ENCODE measurements at regions not wholly inside any gene's neighbourhood (a gene's known extent, or its start where the extent isn't known, plus 50 kb on each side); places are given as distances from the start of the nearest gene placed in this dataset.

- no peaks in the 10 kb centered on the region for H3K9me3 ChIP-seq (ENCODE audit: control insufficient read depth in 4 of 4, low read length in 3 of 4)
- no peak for TF ChIP-seq ATF3 (IDR thresholded peaks at IDR 0.05)
- peaks cover 0 to 6% (median 2%) of the 10 kb centered on the region in 4 donors for H3K4me1 ChIP-seq (ENCODE audit: control insufficient read depth in 4 of 4, insufficient read depth in 4 of 4, low read length in 3 of 4)
- DNase-seq (ENCODE audit: low spot score), result no peak
- no peak overlapping the region for H3K4me3 ChIP-seq (ENCODE audit: low read depth in 1 of 3, low read length in 3 of 3)
- H3K9ac ChIP-seq (ENCODE audit: low read depth in 1 of 2, low read length in 2 of 2), result no peak overlapping the region
- H3K27ac ChIP-seq (ENCODE audit: low read depth in 1 of 2, low read length in 2 of 2), result no peak overlapping the region
- H3K27me3 ChIP-seq (ENCODE audit: control insufficient read depth in 4 of 4, insufficient read depth in 4 of 4, low read length in 3 of 4), result no peaks in the 10 kb centered on the region
- H3K36me3 ChIP-seq (ENCODE audit: control insufficient read depth in 4 of 4, insufficient read depth in 3 of 4, low read depth in 1 of 4, low read length in 3 of 4), result no peaks in the 10 kb centered on the region
- WGBS, result 93% methylated on average over 1 of the region's 1 CpG
Observed at GRCh38 chr6:154595538-154595937, 85.1 kb upstream of the CNKSR3 start.

GRCh38 chr6:154596009-154596408 is 85.5 kb upstream of the CNKSR3 start:
- no peak overlapping the region for H3K9ac ChIP-seq (ENCODE audit: low read depth in 1 of 2, low read length in 2 of 2)
- no peak overlapping the region for H3K4me3 ChIP-seq (ENCODE audit: low read depth in 1 of 3, low read length in 3 of 3)
- DNase-seq (ENCODE audit: low spot score), result no peak
- no peak overlapping the region for H3K27ac ChIP-seq (ENCODE audit: low read depth in 1 of 2, low read length in 2 of 2)
- no peak for TF ChIP-seq RXRA (IDR thresholded peaks at IDR 0.05)
- TF ChIP-seq RAD21 (IDR thresholded peaks at IDR 0.05), result no peak
- TF ChIP-seq JUND (IDR thresholded peaks at IDR 0.05), result no peak
- TF ChIP-seq HNF4G (IDR thresholded peaks at IDR 0.05), result no peak
- no peak for TF ChIP-seq YY1 (IDR thresholded peaks at IDR 0.05)
- TF ChIP-seq NR2F2 (IDR thresholded peaks at IDR 0.05), result no peak
- TF ChIP-seq CTCF (IDR thresholded peaks at IDR 0.05; ENCODE audit: low read depth, low read length, missing input control), result no peak
- TF ChIP-seq TAF1 (conservative IDR thresholded peaks at IDR 0.05), result no peak
- no peak for TF ChIP-seq ATF3 (IDR thresholded peaks at IDR 0.05)
- no peak for TF ChIP-seq EGR1 (IDR thresholded peaks at IDR 0.05; ENCODE audit: low read depth in 2 of 2)
- TF ChIP-seq SP1 (IDR thresholded peaks at IDR 0.05), result no peak
- TF ChIP-seq ZBTB33 (IDR thresholded peaks at IDR 0.05), result no peak
- TF ChIP-seq FOXA1 (IDR thresholded peaks at IDR 0.05), result no peak
- no peak for TF ChIP-seq REST (IDR thresholded peaks at IDR 0.05)
- no peak for TF ChIP-seq MAX (IDR thresholded peaks at IDR 0.05)
- TF ChIP-seq GABPA (IDR thresholded peaks at IDR 0.05 in 1 of 2, conservative IDR thresholded peaks at IDR 0.05 in 1 of 2), result no peak
- H3K9me3 ChIP-seq (ENCODE audit: control insufficient read depth in 4 of 4, low read length in 3 of 4), result no peaks in the 10 kb centered on the region
- H3K36me3 ChIP-seq (ENCODE audit: control insufficient read depth in 4 of 4, insufficient read depth in 3 of 4, low read depth in 1 of 4, low read length in 3 of 4), result no peaks in the 10 kb centered on the region
- WGBS, result 90% methylated on average over 2 of the region's 2 CpGs
- H3K4me1 ChIP-seq (ENCODE audit: control insufficient read depth in 4 of 4, insufficient read depth in 4 of 4, low read length in 3 of 4), result peaks cover 0 to 1% (median 0%) of the 10 kb centered on the region in 4 donors
- no peaks in the 10 kb centered on the region for H3K27me3 ChIP-seq (ENCODE audit: control insufficient read depth in 4 of 4, insufficient read depth in 4 of 4, low read length in 3 of 4)
